Pancreas (tissue), 10 donors: ENCODE measurements at regions not wholly inside any gene's neighbourhood (a gene's known extent, or its start where the extent isn't known, plus 50 kb on each side); places are given as distances from the start of the nearest gene placed in this dataset.

Experiments
- ATAC-seq, 4 donors: fragments of 200-7000 bp; cut with Tn5 transposase; one replicate each; pipeline versions ENCODE4 v1.8.0 to v1.9.1; 2020; ENCODE audit warnings: mild to moderate bottlenecking in 4 of 4, moderate library complexity in 4 of 4
- DNase-seq, 6 donors: peaks; one replicate each; pipeline ENCODE4 v3.0.0-alpha.2; 2020
- FAIRE-seq: peaks from 2 replicates; lab custom pipeline; 2012; peaks lifted over from hg19 to GRCh38; lab: Jason Lieb, UNC
- H3K27ac ChIP-seq, 4 donors: fragments of 200-600 bp; sonication (generic); 1 replicate in 3 of 4; 2 replicates in 1 of 4; pipeline versions ENCODE4 v1.5.0 to v1.8.0; 2020
- H3K27me3 ChIP-seq, 4 donors: fragments of 200-600 bp; one replicate each; pipeline ENCODE4 v1.8.0; 2021
- H3K36me3 ChIP-seq, 3 donors: fragments of 200-600 bp; sonication (generic) in 1 of 3; one replicate each; pipeline versions ENCODE4 v1.5.0 to v1.8.0; 2020 to 2021
- H3K4me1 ChIP-seq, 3 donors: fragments of 200-600 bp; one replicate each; pipeline ENCODE4 v1.8.0; 2021
- H3K4me3 ChIP-seq, 4 donors: fragments of 200-600 bp; sonication (generic) in 2 of 4; one replicate each; pipeline versions ENCODE4 v1.5.0 to v1.8.0; 2020 to 2021
- H3K9me3 ChIP-seq, 4 donors: fragments of 200-600 bp; one replicate each; pipeline ENCODE4 v1.8.0; 2021
- WGBS, 2 donors: extraction: QIAGEN DNeasy Blood & Tissue Kit; methylation state at CpG; one replicate each; pipeline ENCODE4 v1.1.7; 2013; 5-methylcytosine and 5-hydroxymethylcytosine counted together
- intact Hi-C, 3 donors: fragments of 100-400 bp; cut with DNase I; formaldehyde crosslinking; loops; one replicate each; pipeline versions ENCODE4 v1.11.1 to v1.14.2; 2022
- TF ChIP-seq, protein P1 (sequence below), 4 donors: fragments of 200-600 bp; sonication (generic) in 3 of 4; IDR thresholded peaks; one replicate each; pipeline versions ENCODE4 v1.5.0 to v1.8.0; 2021; ENCODE audit warnings: antibody characterized with exemption in 4 of 4
- donor health status: healthy with polysubstance abuse.
- donor health status: DM: no; HTN: no; CAD: no; lungs with moderate emphysema.
- donor health status: DM: no; HTN: no; CAD: no.
- donor health status: control.
- donor health status: control.
- donor health status: Bipolar disorder and iron deficiency.
- donor health status: DM: yes; HTN: yes; CAD: no.
- donor health status: DM: no; HTN: no; CAD: no.
- donor health status: DM: no; HTN: no; CAD: no.
- donor health status: DM: yes; HTN: yes; CAD: no.

DNA sequence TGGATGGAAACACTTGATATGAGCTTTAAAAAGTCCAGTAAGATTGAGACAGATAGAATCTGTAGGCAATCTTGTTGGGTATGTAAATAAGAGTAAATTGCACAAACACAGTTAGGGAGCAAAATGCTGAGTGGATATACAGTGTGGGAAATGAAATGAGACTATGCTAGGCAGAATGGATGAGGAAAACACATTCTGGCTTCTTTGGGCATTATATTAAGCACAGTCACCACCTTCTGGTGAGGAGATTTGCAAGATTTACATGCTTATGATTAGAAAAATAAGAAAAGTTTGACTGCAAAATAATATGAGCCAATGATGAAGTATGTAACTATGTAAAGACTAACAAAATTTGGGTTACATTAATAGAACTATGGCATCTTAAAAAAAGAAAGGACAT is 2165.0 kb upstream of the CELF4 start:
- TF ChIP-seq, protein P1, sequence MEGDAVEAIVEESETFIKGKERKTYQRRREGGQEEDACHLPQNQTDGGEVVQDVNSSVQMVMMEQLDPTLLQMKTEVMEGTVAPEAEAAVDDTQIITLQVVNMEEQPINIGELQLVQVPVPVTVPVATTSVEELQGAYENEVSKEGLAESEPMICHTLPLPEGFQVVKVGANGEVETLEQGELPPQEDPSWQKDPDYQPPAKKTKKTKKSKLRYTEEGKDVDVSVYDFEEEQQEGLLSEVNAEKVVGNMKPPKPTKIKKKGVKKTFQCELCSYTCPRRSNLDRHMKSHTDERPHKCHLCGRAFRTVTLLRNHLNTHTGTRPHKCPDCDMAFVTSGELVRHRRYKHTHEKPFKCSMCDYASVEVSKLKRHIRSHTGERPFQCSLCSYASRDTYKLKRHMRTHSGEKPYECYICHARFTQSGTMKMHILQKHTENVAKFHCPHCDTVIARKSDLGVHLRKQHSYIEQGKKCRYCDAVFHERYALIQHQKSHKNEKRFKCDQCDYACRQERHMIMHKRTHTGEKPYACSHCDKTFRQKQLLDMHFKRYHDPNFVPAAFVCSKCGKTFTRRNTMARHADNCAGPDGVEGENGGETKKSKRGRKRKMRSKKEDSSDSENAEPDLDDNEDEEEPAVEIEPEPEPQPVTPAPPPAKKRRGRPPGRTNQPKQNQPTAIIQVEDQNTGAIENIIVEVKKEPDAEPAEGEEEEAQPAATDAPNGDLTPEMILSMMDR (IDR thresholded peaks at IDR 0.05) = no peak
- Histone ChIP-seq H3K27me3 (no peaks in the 10 kb centered on the region), H3K4me1 (no peaks in the 10 kb centered on the region), H3K4me3 (no peak overlapping the region), H3K36me3 (no peaks in the 10 kb centered on the region), H3K27ac (no peak overlapping the region), H3K9me3 (no peaks in the 10 kb centered on the region)
- DNase-seq = no peak
- FAIRE-seq = no peak
- no peak for ATAC-seq
- intact Hi-C loops = no loop called here

DNA sequence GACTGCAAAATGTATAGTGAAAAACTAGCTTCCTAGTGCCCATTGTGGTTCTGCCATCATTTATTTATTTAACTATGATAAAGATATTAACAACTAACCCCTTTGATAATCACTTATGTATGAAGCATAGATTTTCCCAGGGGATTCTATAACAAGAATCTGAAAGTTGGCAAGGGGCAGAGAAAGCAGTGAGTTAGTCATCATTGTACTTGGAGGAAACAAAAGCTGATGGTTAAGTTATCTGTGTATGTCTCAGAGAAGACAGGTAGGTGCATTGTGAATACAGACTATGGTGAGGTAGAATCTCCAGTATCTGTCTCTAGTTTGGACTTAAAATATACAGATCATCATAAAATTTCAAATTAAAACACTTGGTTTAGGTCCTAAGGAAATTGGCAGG is 2159.1 kb upstream of the CELF4 start:
- ATAC-seq (no peak), DNase-seq (no peak), FAIRE-seq (no peak)
- intact Hi-C loops = no loop called here
- H3K27ac ChIP-seq = no peak overlapping the region
- TF ChIP-seq, protein P1 (IDR thresholded peaks at IDR 0.05) = no peak
- no peaks in the 10 kb centered on the region for H3K9me3 ChIP-seq
- H3K4me1 ChIP-seq = no peaks in the 10 kb centered on the region
- H3K36me3 ChIP-seq = no peaks in the 10 kb centered on the region
- no peak overlapping the region for H3K4me3 ChIP-seq
- no peaks in the 10 kb centered on the region for H3K27me3 ChIP-seq

DNA sequence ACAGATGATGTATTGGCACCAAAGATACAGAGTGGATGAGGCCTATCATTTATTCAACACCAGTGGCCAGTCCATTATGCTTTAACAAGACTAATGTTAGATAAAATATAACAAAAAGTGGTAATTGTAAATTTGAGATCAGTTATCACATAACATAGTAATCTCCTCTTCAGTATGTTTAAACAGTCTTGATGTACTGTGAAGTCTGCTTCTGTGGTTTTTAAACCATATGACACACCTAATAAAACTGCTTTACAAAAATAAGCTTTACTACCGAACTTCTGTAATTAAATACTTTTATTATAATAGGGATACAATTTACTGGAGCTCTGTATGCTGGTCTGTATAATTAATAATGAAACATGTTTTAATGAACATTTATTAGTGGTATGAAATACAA is 2156.1 kb upstream of the CELF4 start:
- Histone ChIP-seq H3K27ac (no peak overlapping the region), H3K4me1 (no peaks in the 10 kb centered on the region), H3K27me3 (no peaks in the 10 kb centered on the region), H3K4me3 (no peak overlapping the region), H3K36me3 (no peaks in the 10 kb centered on the region), H3K9me3 (no peaks in the 10 kb centered on the region)
- TF ChIP-seq, protein P1 (IDR thresholded peaks at IDR 0.05) = no peak
- WGBS, 2 donors = 68 to 88% methylated on average over 1 of the region's 1 CpG
- FAIRE-seq (no peak), DNase-seq (no peak), ATAC-seq (no peak)
- intact Hi-C loops = no loop called here

DNA sequence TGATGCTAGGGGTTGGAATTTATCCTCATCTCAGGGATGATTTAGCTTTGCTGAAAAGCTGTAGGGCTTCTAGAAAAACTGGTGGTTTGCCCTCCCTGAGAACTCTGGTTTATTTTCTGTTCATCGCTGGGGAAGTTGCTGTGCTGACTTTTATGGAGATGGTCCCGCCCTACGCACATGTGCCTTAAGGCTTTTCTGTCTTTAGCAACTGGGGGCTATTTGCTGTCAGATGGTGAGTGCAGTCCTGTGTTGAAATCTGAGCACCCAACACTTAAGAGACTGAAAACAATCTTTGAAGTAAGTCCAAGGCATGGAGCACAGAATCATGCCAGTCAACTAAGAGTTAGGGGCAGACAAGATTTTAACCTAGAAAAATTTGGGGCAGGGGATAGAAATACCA is 2148.4 kb upstream of the CELF4 start:
- Histone ChIP-seq H3K4me3 (no peak overlapping the region), H3K4me1 (no peaks in the 10 kb centered on the region), H3K27me3 (no peaks in the 10 kb centered on the region), H3K27ac (no peak overlapping the region), H3K36me3 (no peaks in the 10 kb centered on the region), H3K9me3 (no peaks in the 10 kb centered on the region)
- intact Hi-C loops = no loop called here
- DNase-seq (no peak), ATAC-seq (no peak), FAIRE-seq (no peak)
- TF ChIP-seq, protein P1 (IDR thresholded peaks at IDR 0.05) = no peak
- 91 to 97% methylated on average over 3 of the region's 3 CpGs for WGBS, 2 donors

DNA sequence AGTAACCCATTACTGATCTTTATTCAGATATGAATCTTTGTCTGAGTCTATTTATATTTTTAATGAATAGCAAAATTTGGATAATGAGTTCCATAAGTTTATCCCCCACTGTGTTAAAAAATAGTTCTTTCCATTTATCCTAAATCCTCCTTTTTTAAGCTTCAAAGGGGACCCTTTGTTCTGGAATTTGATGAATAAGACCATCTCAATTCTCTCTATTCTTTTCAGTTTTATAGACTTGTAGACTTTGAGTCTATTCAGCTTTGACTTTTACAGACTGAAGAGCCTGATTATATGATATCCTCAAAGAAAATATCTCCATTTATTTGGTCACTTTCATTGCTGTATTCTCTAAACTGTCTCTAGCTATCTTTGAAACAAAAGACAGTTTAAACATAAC is 2146.1 kb upstream of the CELF4 start:
- no peaks in the 10 kb centered on the region for H3K4me1 ChIP-seq
- TF ChIP-seq, protein P1 (IDR thresholded peaks at IDR 0.05) = no peak
- ATAC-seq (no peak), FAIRE-seq (no peak), DNase-seq (no peak)
- H3K27ac ChIP-seq = no peak overlapping the region
- intact Hi-C loops = no loop called here
- no peaks in the 10 kb centered on the region for H3K36me3 ChIP-seq
- no peaks in the 10 kb centered on the region for H3K27me3 ChIP-seq
- no peak overlapping the region for H3K4me3 ChIP-seq
- no peaks in the 10 kb centered on the region for H3K9me3 ChIP-seq
